Adrenal gland (tissue), 9 donors: ENCODE measurements at regions not wholly inside any gene's neighbourhood (a gene's known extent, or its start where the extent isn't known, plus 50 kb on each side); places are given as distances from the start of the nearest gene placed in this dataset.

Experiments
- DNase-seq, 7 donors: peaks; one replicate each; pipeline ENCODE4 v3.0.0-alpha.2; 2019 to 2020
- H3K27ac ChIP-seq, 5 donors: fragments of 200-600 bp; sonication (generic) in 4 of 5; 1 replicate in 3 of 5; 2 replicates in 2 of 5; pipeline versions ENCODE4 v1.5.1 to v1.8.0; 2016 to 2020; ENCODE audit warnings: mild to moderate bottlenecking in 1 of 5
- H3K27me3 ChIP-seq: fragments of 200-600 bp; 2 replicates; pipeline ENCODE4 v1.8.0; 2021
- H3K36me3 ChIP-seq, 2 donors: fragments of 200-600 bp; replicated peaks in 1 of 2; 1 replicate in 1 of 2; 2 replicates in 1 of 2; pipeline versions ENCODE4 v1.5.1 to v1.8.0; 2018 to 2022
- H3K4me1 ChIP-seq, 2 donors: fragments of 200-600 bp; replicated peaks in 1 of 2; 1 replicate in 1 of 2; 2 replicates in 1 of 2; pipeline versions ENCODE4 v1.5.1 to v1.8.0; 2018 to 2021
- H3K4me3 ChIP-seq, 4 donors: fragments of 200-600 bp; sonication (generic) in 3 of 4; one replicate each; pipeline ENCODE4 v1.5.1; 2016 to 2018
- H3K9me3 ChIP-seq, 3 donors: fragments of 200-600 bp; sonication (generic) in 1 of 3; replicated peaks in 1 of 3; 1 replicate in 2 of 3; 2 replicates in 1 of 3; pipeline versions ENCODE4 v1.5.1 to v1.8.0; 2016 to 2021
- CTCF ChIP-seq, 6 experiments: fragments of 450-650 bp in 4 of 6; fragments of 200-600 bp in 2 of 6; sonication (generic) in 1 of 6; IDR thresholded peaks; 1 replicate in 5 of 6; 2 replicates in 1 of 6; pipeline versions ENCODE4 v1.5.1 to v1.8.0; 2016 to 2021; ENCODE audit warnings: antibody characterized with exemption in 6 of 6, mild to moderate bottlenecking in 2 of 6, moderate library complexity in 1 of 6
- POLR2A ChIP-seq, 2 donors: fragments of 450-650 bp; IDR thresholded peaks; one replicate each; pipeline ENCODE4 v1.6.1; 2017; ENCODE audit warnings: antibody characterized with exemption in 2 of 2, mild to moderate bottlenecking in 2 of 2, moderate library complexity in 1 of 2
- WGBS, 4 donors: extraction: QIAGEN DNeasy Blood & Tissue Kit in 2 of 4; methylation state at CpG; one replicate each; pipeline versions ENCODE4 v1.1.5 to v1.1.7; 2013 to 2017; 5-methylcytosine and 5-hydroxymethylcytosine counted together
- intact Hi-C, 2 donors: fragments of 100-400 bp; cut with DNase I; formaldehyde crosslinking; loops; one replicate each; pipeline versions ENCODE4 v1.14.1 to v1.15.0; 2022 to 2023
- donor health status: healthy with polysubstance abuse.
- donor health status: Bipolar disorder and iron deficiency.
- donor health status: DM: yes; HTN: yes; CAD: no.
- donor health status: DM: no; HTN: no; CAD: no.
- donor health status: DM: no; HTN: no; CAD: no.

GRCh38 chr4:151988591-151988990 is 227.8 kb upstream of the GATB start:
- intact Hi-C loops = loop anchor here in 1 of 2 donors (5.0 kb wide), 1 partner anchor 254 kb away; no protein-coding TSS in a partner anchor
- Histone ChIP-seq H3K4me3 (no peak overlapping the region), H3K27me3 (no peaks in the 10 kb centered on the region), H3K27ac (no peak overlapping the region), H3K9me3 (no peaks in the 10 kb centered on the region), H3K36me3 (no peaks in the 10 kb centered on the region), H3K4me1 (no peaks in the 10 kb centered on the region)
- 86 to 95% (median 93%) methylated on average over 1 to 2 of the region's 2 CpGs for WGBS, 4 donors
- no peak for TF ChIP-seq CTCF (IDR thresholded peaks at IDR 0.05)
- TF ChIP-seq POLR2A (IDR thresholded peaks at IDR 0.05) = no peak
- no peak for DNase-seq

GRCh38 chr4:151987606-151988005 is 226.8 kb upstream of the GATB start:
- no peak overlapping the region for H3K27ac ChIP-seq
- H3K36me3 ChIP-seq = no peaks in the 10 kb centered on the region
- no peak for DNase-seq
- no peaks in the 10 kb centered on the region for H3K27me3 ChIP-seq
- H3K9me3 ChIP-seq = no peaks in the 10 kb centered on the region
- WGBS, 4 donors = 65 to 82% (median 75%) methylated on average over 4 of the region's 4 CpGs
- no peaks in the 10 kb centered on the region for H3K4me1 ChIP-seq
- no peak overlapping the region for H3K4me3 ChIP-seq
- TF ChIP-seq CTCF (IDR thresholded peaks at IDR 0.05) = no peak
- intact Hi-C loops = loop anchor here in 1 of 2 donors (5.0 kb wide), 1 partner anchor 255 kb away; no protein-coding TSS in a partner anchor

- H3K36me3 ChIP-seq = no peaks in the 10 kb centered on the region
- no peaks in the 10 kb centered on the region for H3K9me3 ChIP-seq
- H3K27me3 ChIP-seq = no peaks in the 10 kb centered on the region
- TF ChIP-seq CTCF (IDR thresholded peaks at IDR 0.05) (no peak), POLR2A (IDR thresholded peaks at IDR 0.05) (no peak)
- no peaks in the 10 kb centered on the region for H3K4me1 ChIP-seq
- peak in 3 of 7 donors; percentile 20 to 55 (median 31) for DNase-seq
- 47 to 67% (median 61%) methylated on average over 3 of the region's 3 CpGs for WGBS, 4 donors
- no peak overlapping the region for H3K27ac ChIP-seq
- H3K4me3 ChIP-seq = no peak overlapping the region
- intact Hi-C loops = no loop called here
Measured at GRCh38 chr4:151983854-151984253, 223.0 kb upstream of the GATB start.

GRCh38 chr4:151979819-151980218 is 219.0 kb upstream of the GATB start:
- 88 to 96% (median 93%) methylated on average over 4 of the region's 4 CpGs for WGBS, 4 donors
- TF ChIP-seq POLR2A (IDR thresholded peaks at IDR 0.05) (no peak), CTCF (IDR thresholded peaks at IDR 0.05) (no peak)
- Histone ChIP-seq H3K27ac (no peak overlapping the region), H3K36me3 (no peaks in the 10 kb centered on the region), H3K27me3 (no peaks in the 10 kb centered on the region), H3K4me1 (no peaks in the 10 kb centered on the region), H3K9me3 (no peaks in the 10 kb centered on the region), H3K4me3 (no peak overlapping the region)
- intact Hi-C loops = no loop called here
- DNase-seq = no peak
